OCI-LY3 (cell line): ENCODE measurements at regions not wholly inside any gene's neighbourhood (a gene's known extent, or its start where the extent isn't known, plus 50 kb on each side); places are given as distances from the start of the nearest gene placed in this dataset.

Experiments used
- H2AFZ ChIP-seq: fragments of 200-600, 300-600 bp; shearing (Covaris generic); 2 replicates; pipeline ENCODE4 v1.6.0; 2014; ENCODE audit warnings: antibody characterized with exemption, low read depth, low read length
- H3K27ac ChIP-seq: fragments of 200-600, 300-600 bp; sonication (generic); 2 replicates; pipeline ENCODE4 v1.5.1; 2014; ENCODE audit warnings: mild to moderate bottlenecking, low read length, moderate library complexity, mixed read lengths
- H3K27me3 ChIP-seq: fragments of 200-600, 300-600 bp; sonication (generic); 2 replicates; pipeline ENCODE4 v1.6.1; 2014; ENCODE audit warnings: low read depth, low read length, mixed read lengths
- H3K36me3 ChIP-seq: fragments of 200-600, 300-600 bp; sonication (generic); replicated peaks from 2 replicates; pipeline ENCODE3; 2014; ENCODE audit warnings: low read depth, low read length, mixed read lengths
- H3K4me1 ChIP-seq: fragments of 300-600, 200-600 bp; sonication (generic); 2 replicates; pipeline ENCODE4 v1.6.1; 2014; ENCODE audit warnings: low read length, mixed read lengths
- H3K4me2 ChIP-seq: fragments of 200-600, 300-600 bp; sonication (generic); 2 replicates; pipeline ENCODE4 v1.6.1; 2014; ENCODE audit warnings: low read length, mixed read lengths
- H3K4me3 ChIP-seq: fragments of 300-600, 200-600 bp; sonication (generic); 2 replicates; pipeline ENCODE4 v1.5.1; 2014; ENCODE audit warnings: antibody characterized with exemption, mild to moderate bottlenecking, low read length, moderate library complexity
- H3K79me2 ChIP-seq: fragments of 300-600, 200-600 bp; shearing (Covaris generic); 2 replicates; pipeline ENCODE4 v1.6.1; 2014; ENCODE audit warnings: mild to moderate bottlenecking, low read length, mixed read lengths
- H3K9ac ChIP-seq: fragments of 300-600, 200-600 bp; shearing (Covaris generic); 2 replicates; pipeline ENCODE4 v1.6.0; 2014; ENCODE audit warnings: mild to moderate bottlenecking, low read length, moderate library complexity
- H3K9me3 ChIP-seq: fragments of 200-600, 300-600 bp; shearing (Covaris generic); 2 replicates; pipeline ENCODE4 v1.6.1; 2014; ENCODE audit warnings: low read length, mixed read lengths; ENCODE audit not compliant: insufficient read depth
- H4K20me1 ChIP-seq: fragments of 200-600, 300-600 bp; sonication (generic); 2 replicates; pipeline ENCODE4 v1.6.1; 2016; ENCODE audit warnings: low read length, mixed read lengths; ENCODE audit not compliant: insufficient read depth
- EZH2phosphoT487 ChIP-seq: fragments of 200-600 bp; shearing (Covaris generic); IDR thresholded peaks from 2 replicates; pipeline ENCODE4 v1.6.1; 2018; ENCODE audit warnings: antibody characterized with exemption, mixed run types, low read depth
- TF ChIP-seq, protein P1 (sequence below): fragments of 200-600, 300-600 bp; sonication (generic); IDR thresholded peaks from 2 replicates; pipeline ENCODE4 v1.5.1; 2014; ENCODE audit warnings: antibody characterized with exemption, low read length, low read depth

- Histone ChIP-seq H3K79me2 (no peaks in the 10 kb centered on the region), H2AFZ (no peak overlapping the region), H3K4me3 (no peak overlapping the region), H3K9me3 (no peaks in the 10 kb centered on the region), H3K4me2 (no peak overlapping the region), H3K9ac (no peak overlapping the region), H3K4me1 (no peaks in the 10 kb centered on the region), H4K20me1 (no peaks in the 10 kb centered on the region), H3K27me3 (no peaks in the 10 kb centered on the region), H3K36me3 (no peaks in the 10 kb centered on the region), H3K27ac (no peak overlapping the region)
- TF ChIP-seq EZH2phosphoT487 = no peak
- TF ChIP-seq, protein P1, sequence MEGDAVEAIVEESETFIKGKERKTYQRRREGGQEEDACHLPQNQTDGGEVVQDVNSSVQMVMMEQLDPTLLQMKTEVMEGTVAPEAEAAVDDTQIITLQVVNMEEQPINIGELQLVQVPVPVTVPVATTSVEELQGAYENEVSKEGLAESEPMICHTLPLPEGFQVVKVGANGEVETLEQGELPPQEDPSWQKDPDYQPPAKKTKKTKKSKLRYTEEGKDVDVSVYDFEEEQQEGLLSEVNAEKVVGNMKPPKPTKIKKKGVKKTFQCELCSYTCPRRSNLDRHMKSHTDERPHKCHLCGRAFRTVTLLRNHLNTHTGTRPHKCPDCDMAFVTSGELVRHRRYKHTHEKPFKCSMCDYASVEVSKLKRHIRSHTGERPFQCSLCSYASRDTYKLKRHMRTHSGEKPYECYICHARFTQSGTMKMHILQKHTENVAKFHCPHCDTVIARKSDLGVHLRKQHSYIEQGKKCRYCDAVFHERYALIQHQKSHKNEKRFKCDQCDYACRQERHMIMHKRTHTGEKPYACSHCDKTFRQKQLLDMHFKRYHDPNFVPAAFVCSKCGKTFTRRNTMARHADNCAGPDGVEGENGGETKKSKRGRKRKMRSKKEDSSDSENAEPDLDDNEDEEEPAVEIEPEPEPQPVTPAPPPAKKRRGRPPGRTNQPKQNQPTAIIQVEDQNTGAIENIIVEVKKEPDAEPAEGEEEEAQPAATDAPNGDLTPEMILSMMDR = no peak
Observed at GRCh38 chr2:104004821-104005220, 849.1 kb upstream of the POU3F3 start.

DNA sequence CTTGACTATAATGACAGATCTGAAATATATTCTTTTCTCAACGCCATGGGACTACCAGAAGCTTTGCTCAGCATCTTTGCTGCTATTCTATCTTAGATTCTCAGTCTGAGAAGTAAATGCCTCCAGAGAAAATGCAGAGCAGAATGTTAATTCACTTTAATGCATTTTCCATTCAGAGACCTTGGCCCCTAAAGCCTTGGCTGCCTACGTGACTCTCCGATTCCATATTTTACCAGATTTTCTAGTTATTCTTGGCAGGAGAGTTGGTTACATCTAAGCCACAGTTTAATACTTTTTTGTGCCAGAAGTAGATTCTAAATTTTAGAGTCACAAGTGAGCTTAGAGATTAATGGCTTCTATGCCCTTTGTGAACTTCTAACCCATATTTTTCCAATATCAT lies 837.1 kb upstream of the POU3F3 start:
- no peaks in the 10 kb centered on the region for H3K36me3 ChIP-seq
- no peaks in the 10 kb centered on the region for H4K20me1 ChIP-seq
- no peak overlapping the region for H3K9ac ChIP-seq
- no peak overlapping the region for H2AFZ ChIP-seq
- H3K4me2 ChIP-seq = no peak overlapping the region
- H3K4me1 ChIP-seq = no peaks in the 10 kb centered on the region
- H3K9me3 ChIP-seq = no peaks in the 10 kb centered on the region
- no peaks in the 10 kb centered on the region for H3K79me2 ChIP-seq
- H3K27ac ChIP-seq = no peak overlapping the region
- H3K4me3 ChIP-seq = no peak overlapping the region
- TF ChIP-seq EZH2phosphoT487 = no peak
- TF ChIP-seq, protein P1 = no peak
- H3K27me3 ChIP-seq = no peaks in the 10 kb centered on the region

GRCh38 chr2:104023306-104023705 lies 830.6 kb upstream of the POU3F3 start:
- TF ChIP-seq, protein P1 = no peak
- no peak for TF ChIP-seq EZH2phosphoT487
- H3K27me3 ChIP-seq = no peaks in the 10 kb centered on the region
- H3K9me3 ChIP-seq = no peaks in the 10 kb centered on the region
- H2AFZ ChIP-seq = no peak overlapping the region
- no peak overlapping the region for H3K9ac ChIP-seq
- no peaks in the 10 kb centered on the region for H3K4me1 ChIP-seq
- H3K36me3 ChIP-seq = no peaks in the 10 kb centered on the region
- H4K20me1 ChIP-seq = no peaks in the 10 kb centered on the region
- H3K79me2 ChIP-seq = no peaks in the 10 kb centered on the region
- H3K4me3 ChIP-seq = no peak overlapping the region
- H3K4me2 ChIP-seq = no peak overlapping the region
- H3K27ac ChIP-seq = no peak overlapping the region

DNA sequence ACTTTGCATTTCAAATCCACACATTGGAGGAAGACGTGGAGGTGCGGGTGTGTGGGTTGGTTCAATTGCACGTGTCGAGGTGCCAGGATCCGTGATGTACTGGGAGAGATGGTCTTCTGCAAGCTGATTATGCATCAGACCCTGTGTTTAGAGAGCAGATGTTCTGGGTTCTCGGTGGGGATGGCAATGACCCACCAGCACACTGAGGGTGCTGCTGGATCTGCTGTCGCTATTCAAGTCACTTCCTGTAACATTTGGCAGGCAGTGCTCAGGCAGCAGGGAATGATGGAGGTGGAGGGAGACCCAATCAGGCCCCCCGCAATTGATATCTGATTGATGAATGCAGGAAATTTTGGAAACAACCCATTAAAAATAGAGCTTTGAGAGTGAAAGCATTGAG lies 830.1 kb upstream of the POU3F3 start:
- Histone ChIP-seq H3K9ac (no peak overlapping the region), H3K4me3 (no peak overlapping the region), H3K79me2 (no peaks in the 10 kb centered on the region), H3K9me3 (no peaks in the 10 kb centered on the region), H3K36me3 (no peaks in the 10 kb centered on the region), H2AFZ (no peak overlapping the region; the same call in 1 of the 2 replicates), H3K27ac (no peak overlapping the region), H3K27me3 (no peaks in the 10 kb centered on the region), H4K20me1 (no peaks in the 10 kb centered on the region), H3K4me1 (no peaks in the 10 kb centered on the region), H3K4me2 (no peak overlapping the region; the same call in 1 of the 2 replicates)
- TF ChIP-seq EZH2phosphoT487 = no peak

DNA sequence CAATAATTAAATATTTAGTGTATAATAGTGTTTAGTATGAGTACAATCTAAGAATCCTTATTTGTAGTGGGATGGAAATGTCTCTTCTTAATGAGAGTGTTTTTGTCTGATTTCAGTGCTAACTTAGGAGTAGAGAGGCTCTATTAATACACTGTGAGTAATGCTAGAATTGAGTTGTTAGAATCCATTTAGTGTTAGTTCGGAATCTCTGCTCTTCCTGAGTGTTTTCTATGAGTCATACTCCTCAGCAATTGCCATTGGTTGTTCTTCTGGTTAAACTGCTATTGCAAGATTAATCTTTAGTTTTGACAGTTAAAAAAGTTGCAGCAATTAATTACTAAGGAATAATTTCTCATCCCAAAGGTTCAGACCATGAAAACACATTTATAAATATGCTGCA lies 828.6 kb upstream of the POU3F3 start:
- no peak overlapping the region for H3K4me2 ChIP-seq
- H3K4me3 ChIP-seq = no peak overlapping the region
- H2AFZ ChIP-seq = no peak overlapping the region
- H3K9me3 ChIP-seq = no peaks in the 10 kb centered on the region
- no peaks in the 10 kb centered on the region for H3K36me3 ChIP-seq
- H3K9ac ChIP-seq = no peak overlapping the region
- no peak for TF ChIP-seq EZH2phosphoT487
- TF ChIP-seq, protein P1 = no peak
- no peak overlapping the region for H3K27ac ChIP-seq
- no peaks in the 10 kb centered on the region for H3K79me2 ChIP-seq
- H4K20me1 ChIP-seq = no peaks in the 10 kb centered on the region
- H3K4me1 ChIP-seq = no peaks in the 10 kb centered on the region
- no peaks in the 10 kb centered on the region for H3K27me3 ChIP-seq
